ENCODE measurements at regions not wholly inside any gene's neighbourhood (a gene's known extent, or its start where the extent isn't known, plus 50 kb on each side); places are given as distances from the start of the nearest gene placed in this dataset.

DNA sequence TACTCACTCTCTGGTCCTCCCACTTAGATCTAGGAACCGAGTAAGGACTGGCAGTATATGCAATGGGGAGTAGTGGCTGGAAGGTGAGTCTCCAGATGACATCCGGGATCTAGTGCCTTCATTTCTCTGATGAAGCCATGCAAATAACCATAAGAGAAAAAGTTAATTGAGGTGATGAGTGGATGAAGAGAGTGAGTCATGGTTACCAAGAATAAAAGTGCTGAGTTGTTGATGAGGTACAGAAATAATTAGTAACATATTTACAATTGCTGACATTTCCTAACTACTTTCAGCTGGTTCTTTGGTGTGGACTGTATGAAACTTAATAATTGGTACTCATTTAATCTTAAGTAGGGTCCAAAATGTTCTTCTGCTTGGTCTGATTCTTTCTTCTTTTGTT, 146.7 kb upstream of the PITX2 start:
- Histone ChIP-seq H3K4me3 (replicated peaks in 1 of 3; ENCODE audit: insufficient read depth in 1 of 3, low read depth in 1 of 3, low read length in 3 of 3) (no peak overlapping the region), H3K9me3 (replicated peaks; ENCODE audit: control insufficient read depth, insufficient read depth, low read length) (no peaks in the 10 kb centered on the region), H4K20me1 (replicated peaks; ENCODE audit: control insufficient read depth, extremely low read depth, insufficient read depth, low read length) (no peaks in the 10 kb centered on the region), H3K27ac (ENCODE audit: insufficient read depth, low read depth, low read length) (no peak overlapping the region), H3K9ac (replicated peaks; ENCODE audit: extremely low read depth, insufficient read depth, low read length) (no peak overlapping the region), H3K27me3 (ENCODE audit: control insufficient read depth in 2 of 2, insufficient read depth in 2 of 2, low read length in 2 of 2) (no peaks in the 10 kb centered on the region), H3K4me2 (ENCODE audit: insufficient read depth, low read length) (no peak overlapping the region), H2AFZ (ENCODE audit: low read depth, low read length) (no peak overlapping the region), H3K9me1 (replicated peaks; ENCODE audit: control insufficient read depth, extremely low read depth, insufficient read depth, low read length) (no peaks in the 10 kb centered on the region), H3K79me2 (ENCODE audit: control insufficient read depth, insufficient read depth, low read length) (no peaks in the 10 kb centered on the region), H3K4me1 (ENCODE audit: control insufficient read depth, extremely low read depth, insufficient read depth, low read length) (no peaks in the 10 kb centered on the region), H3K36me3 (ENCODE audit: control insufficient read depth in 2 of 2, extremely low read depth in 1 of 2, insufficient read depth in 2 of 2, low read length in 2 of 2) (no peaks in the 10 kb centered on the region)
- BruUV-seq (replicated peaks), result no TSS peak
- no peak for FAIRE-seq
- ChIA-PET CTCF (no interaction called here), POLR2A (no interaction called here)
- dilution Hi-C loops (cut with MboI; ENCODE audit: extremely low pct_ligation_motif_present, low sequenced_read_pairs) (no loop called here), intact Hi-C loops (cut with micrococcal nuclease) (no loop called here)
- TF ChIP-seq JUN (IDR thresholded peaks at IDR 0.05; ENCODE audit: borderline replicate concordance, insufficient read depth, insufficient read length, low read depth) (no peak), FOS (IDR thresholded peaks at IDR 0.05; ENCODE audit: borderline replicate concordance, insufficient read depth, low read length) (no peak), POLR2AphosphoS5 (IDR thresholded peaks at IDR 0.05; ENCODE audit: insufficient read depth, low read depth, low read length) (no peak), GATA2 (IDR thresholded peaks at IDR 0.05; ENCODE audit: insufficient read depth, insufficient read length, low read depth, low read length) (no peak), POLR2A (IDR thresholded peaks at IDR 0.05; ENCODE audit: low read depth, low read length) (no peak), MYC (IDR thresholded peaks at IDR 0.05; ENCODE audit: low read depth, low read length) (no peak), EZH2 (IDR thresholded peaks at IDR 0.05; ENCODE audit: borderline replicate concordance, low read depth, low read length, severe bottlenecking) (no peak)
- TF ChIP-seq, protein P1, sequence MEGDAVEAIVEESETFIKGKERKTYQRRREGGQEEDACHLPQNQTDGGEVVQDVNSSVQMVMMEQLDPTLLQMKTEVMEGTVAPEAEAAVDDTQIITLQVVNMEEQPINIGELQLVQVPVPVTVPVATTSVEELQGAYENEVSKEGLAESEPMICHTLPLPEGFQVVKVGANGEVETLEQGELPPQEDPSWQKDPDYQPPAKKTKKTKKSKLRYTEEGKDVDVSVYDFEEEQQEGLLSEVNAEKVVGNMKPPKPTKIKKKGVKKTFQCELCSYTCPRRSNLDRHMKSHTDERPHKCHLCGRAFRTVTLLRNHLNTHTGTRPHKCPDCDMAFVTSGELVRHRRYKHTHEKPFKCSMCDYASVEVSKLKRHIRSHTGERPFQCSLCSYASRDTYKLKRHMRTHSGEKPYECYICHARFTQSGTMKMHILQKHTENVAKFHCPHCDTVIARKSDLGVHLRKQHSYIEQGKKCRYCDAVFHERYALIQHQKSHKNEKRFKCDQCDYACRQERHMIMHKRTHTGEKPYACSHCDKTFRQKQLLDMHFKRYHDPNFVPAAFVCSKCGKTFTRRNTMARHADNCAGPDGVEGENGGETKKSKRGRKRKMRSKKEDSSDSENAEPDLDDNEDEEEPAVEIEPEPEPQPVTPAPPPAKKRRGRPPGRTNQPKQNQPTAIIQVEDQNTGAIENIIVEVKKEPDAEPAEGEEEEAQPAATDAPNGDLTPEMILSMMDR (IDR thresholded peaks at IDR 0.05; ENCODE audit: extremely low read depth in 1 of 2, insufficient read depth in 1 of 2, low read depth in 1 of 2, low read length in 2 of 2), result no peak
- TF ChIP-seq, protein P2, sequence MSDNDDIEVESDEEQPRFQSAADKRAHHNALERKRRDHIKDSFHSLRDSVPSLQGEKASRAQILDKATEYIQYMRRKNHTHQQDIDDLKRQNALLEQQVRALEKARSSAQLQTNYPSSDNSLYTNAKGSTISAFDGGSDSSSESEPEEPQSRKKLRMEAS (IDR thresholded peaks at IDR 0.05; ENCODE audit: insufficient read depth, insufficient read length), result no peak
- no peak for DNase-seq (ENCODE audit: low read depth, low spot score)

Measured in endothelial cell of umbilical vein (primary cell).